Neuronal stem cell (in vitro differentiated cells): ENCODE measurements at regions not wholly inside any gene's neighbourhood (a gene's known extent, or its start where the extent isn't known, plus 50 kb on each side); places are given as distances from the start of the nearest gene placed in this dataset.

Experiments
- DNase-seq: peaks from one replicate; pipeline ENCODE4 v3.0.0-alpha.2; 2013; ENCODE audit warnings: low spot score
- H2AFZ ChIP-seq: one replicate; pipeline ENCODE4 v1.6.1; 2013; ENCODE audit warnings: mild to moderate bottlenecking, low read length, inconsistent platforms
- H2AK5ac ChIP-seq: 2 replicates; pipeline ENCODE4 v1.6.1; 2013; ENCODE audit warnings: low read depth, mild to moderate bottlenecking, inconsistent platforms, low read length, moderate library complexity, mixed read lengths
- H2BK120ac ChIP-seq: 2 replicates; pipeline ENCODE4 v1.6.1; 2013; ENCODE audit warnings: low read depth, mild to moderate bottlenecking, inconsistent platforms, low read length, moderate library complexity, mixed read lengths
- H2BK12ac ChIP-seq: one replicate; pipeline ENCODE4 v1.6.1; 2013; ENCODE audit warnings: low read length, inconsistent platforms
- H2BK15ac ChIP-seq: 2 replicates; pipeline ENCODE4 v1.6.1; 2013; ENCODE audit warnings: mild to moderate bottlenecking, low read length, inconsistent platforms, mixed read lengths
- H2BK5ac ChIP-seq: one replicate; pipeline ENCODE4 v1.6.1; 2013; ENCODE audit warnings: inconsistent platforms, mild to moderate bottlenecking, low read length, moderate library complexity
- H3K14ac ChIP-seq: one replicate; pipeline ENCODE4 v1.6.1; 2013; ENCODE audit warnings: low read length, inconsistent platforms
- H3K18ac ChIP-seq: 2 replicates; pipeline ENCODE4 v1.6.1; 2013; ENCODE audit warnings: low read length, inconsistent platforms
- H3K23ac ChIP-seq: 2 replicates; pipeline ENCODE4 v1.6.1; 2013; ENCODE audit warnings: low read depth, mild to moderate bottlenecking, mixed read lengths, low read length, inconsistent platforms; ENCODE audit not compliant: poor library complexity
- H3K27ac ChIP-seq: replicated peaks from 3 replicates; pipeline ENCODE4 v1.5.1; 2013; ENCODE audit warnings: low read length, inconsistent platforms
- H3K27me3 ChIP-seq, 3 experiments: 2 replicates each; pipeline ENCODE4 v1.6.1; 2013; ENCODE audit warnings: low read length in 3 of 3, mild to moderate bottlenecking in 2 of 3, inconsistent platforms in 1 of 3, low read depth in 1 of 3, mixed read lengths in 1 of 3, moderate library complexity in 1 of 3; ENCODE audit not compliant: control insufficient read depth in 3 of 3, insufficient read depth in 3 of 3
- H3K36me3 ChIP-seq, 2 donors: replicated peaks in 1 of 2; 2 replicates each; pipeline ENCODE4 v1.6.1; 2013; ENCODE audit warnings: low read length in 2 of 2; ENCODE audit not compliant: control insufficient read depth in 2 of 2, insufficient read depth in 2 of 2
- H3K4ac ChIP-seq: 2 replicates; pipeline ENCODE4 v1.6.1; 2013; ENCODE audit warnings: inconsistent platforms, mild to moderate bottlenecking, low read length, moderate library complexity
- H3K4me1 ChIP-seq, 2 donors: 1 replicate in 1 of 2; 2 replicates in 1 of 2; pipeline ENCODE4 v1.6.1; 2013; ENCODE audit warnings: low read length in 2 of 2, low read depth in 1 of 2; ENCODE audit not compliant: control insufficient read depth in 2 of 2, insufficient read depth in 1 of 2
- H3K4me2 ChIP-seq: one replicate; pipeline ENCODE4 v1.6.1; 2013; ENCODE audit warnings: mild to moderate bottlenecking, low read length, inconsistent platforms; ENCODE audit not compliant: insufficient read depth, poor library complexity, severe bottlenecking
- H3K4me3 ChIP-seq, 2 donors: 2 replicates each; pipeline ENCODE4 v1.5.1; 2013; ENCODE audit warnings: low read length in 2 of 2, mild to moderate bottlenecking in 2 of 2, inconsistent platforms in 1 of 2, moderate library complexity in 1 of 2
- H3K79me1 ChIP-seq: one replicate; pipeline ENCODE4 v1.6.1; 2013; ENCODE audit warnings: low read depth, mild to moderate bottlenecking, inconsistent platforms, low read length, moderate library complexity
- H3K9ac ChIP-seq: one replicate; pipeline ENCODE4 v1.6.1; 2013; ENCODE audit warnings: mild to moderate bottlenecking, low read depth, low read length, inconsistent platforms; ENCODE audit not compliant: poor library complexity
- H3K9me3 ChIP-seq, 2 donors: replicated peaks in 1 of 2; 2 replicates each; pipeline versions ENCODE3 to v1.6.1; 2013; ENCODE audit warnings: low read length in 2 of 2, mild to moderate bottlenecking in 2 of 2, inconsistent platforms in 1 of 2, low read depth in 1 of 2, mixed read lengths in 1 of 2, moderate library complexity in 1 of 2; ENCODE audit not compliant: control insufficient read depth in 2 of 2, insufficient read depth in 1 of 2
- H4K8ac ChIP-seq: one replicate; pipeline ENCODE4 v1.6.1; 2013; ENCODE audit warnings: low read depth, mild to moderate bottlenecking, inconsistent platforms, low read length, moderate library complexity
- H4K91ac ChIP-seq: one replicate; pipeline ENCODE4 v1.6.1; 2013; ENCODE audit warnings: low read length, low read depth, mild to moderate bottlenecking, inconsistent platforms; ENCODE audit not compliant: poor library complexity
- WGBS, 2 donors: extraction: QIAGEN DNeasy Blood & Tissue Kit; methylation state at CpG; one replicate each; pipeline ENCODE4 v1.1.7; 2013; ENCODE audit warnings: missing lambda C conversion rate in 2 of 2, mixed read lengths in 1 of 2; ENCODE audit not compliant: insufficient read length in 2 of 2, insufficient replicate concordance in 1 of 2; ENCODE audit errors: extremely low coverage in 2 of 2; 5-methylcytosine and 5-hydroxymethylcytosine counted together

DNA sequence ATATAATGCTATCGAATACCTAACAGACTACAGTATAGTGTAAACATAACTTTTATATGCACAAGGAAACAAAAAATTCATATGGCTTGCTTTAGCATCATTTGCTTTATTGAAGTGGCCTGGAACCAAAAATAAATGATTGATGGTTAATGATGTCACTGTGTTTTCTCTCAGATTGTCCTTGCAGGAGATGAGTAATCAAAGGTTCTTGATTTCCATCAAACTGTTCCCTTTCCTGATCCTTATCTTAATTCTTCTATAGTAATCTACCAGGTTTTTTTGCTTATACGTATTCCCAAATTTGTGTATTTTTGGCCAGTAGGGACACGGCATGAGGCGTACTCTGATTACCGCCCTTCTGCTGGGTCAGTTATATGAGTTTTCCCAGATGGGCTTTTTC lies 104.9 kb upstream of the CXCR4 start:
- no peak for DNase-seq
- Histone ChIP-seq H3K23ac (no peak overlapping the region), H3K4me3 (no peak overlapping the region), H3K4ac (no peak overlapping the region), H2AFZ (no peak overlapping the region), H2BK5ac (no peak overlapping the region), H4K91ac (no peak overlapping the region), H4K8ac (no peak overlapping the region), H3K4me1 (peaks cover 0 to 17% of the 10 kb centered on the region in 2 donors), H3K27me3 (peaks cover 0 to 3% (median 0%) of the 10 kb centered on the region in 3 experiments), H3K9me3 (no peaks in the 10 kb centered on the region), H2BK12ac (no peak overlapping the region), H3K9ac (no peak overlapping the region), H2BK120ac (no peak overlapping the region), H3K18ac (no peak overlapping the region), H3K14ac (no peak overlapping the region), H2BK15ac (no peak overlapping the region), H3K27ac (no peak overlapping the region), H2AK5ac (no peak overlapping the region), H3K36me3 (no peaks in the 10 kb centered on the region), H3K79me1 (no peaks in the 10 kb centered on the region), H3K4me2 (no peak overlapping the region)
- WGBS, 2 donors, result no CpG with 5 or more reads among the region's 5 CpGs

DNA sequence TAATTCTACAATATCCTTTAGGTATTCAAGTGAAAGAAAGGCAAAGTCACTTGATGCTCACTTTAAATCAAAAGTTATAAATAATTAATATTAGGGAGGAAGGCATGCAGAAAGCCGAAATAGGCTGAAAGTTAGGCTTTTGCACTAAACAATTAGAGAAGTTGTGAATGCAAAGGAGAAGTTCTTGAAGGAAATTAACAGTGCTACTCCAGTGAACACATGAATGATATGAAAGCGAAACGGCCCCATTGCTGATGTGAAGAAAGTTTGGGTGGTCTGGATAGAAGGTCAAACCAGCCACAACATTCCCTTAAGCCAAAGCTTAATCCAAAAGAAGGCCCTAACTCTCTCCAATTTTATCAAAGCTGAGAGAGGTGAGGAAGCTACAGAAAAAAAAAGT lies 103.1 kb upstream of the CXCR4 start:
- Histone ChIP-seq H3K4me2 (no peak overlapping the region), H2AFZ (no peak overlapping the region), H3K14ac (no peak overlapping the region), H4K91ac (no peak overlapping the region), H3K23ac (no peak overlapping the region), H3K79me1 (no peaks in the 10 kb centered on the region), H3K4me3 (no peak overlapping the region), H2BK12ac (no peak overlapping the region), H3K36me3 (no peaks in the 10 kb centered on the region), H3K4me1 (peaks cover 0 to 17% of the 10 kb centered on the region in 2 donors), H3K9me3 (no peaks in the 10 kb centered on the region), H2AK5ac (no peak overlapping the region), H3K9ac (no peak overlapping the region), H2BK5ac (no peak overlapping the region), H2BK120ac (no peak overlapping the region), H2BK15ac (no peak overlapping the region), H3K4ac (no peak overlapping the region), H3K27me3 (peaks cover 0 to 3% (median 0%) of the 10 kb centered on the region in 3 experiments), H3K27ac (no peak overlapping the region), H4K8ac (no peak overlapping the region), H3K18ac (no peak overlapping the region)
- DNase-seq, result no peak
- WGBS, 2 donors, result no CpG with 5 or more reads among the region's 3 CpGs

GRCh38 chr2:136219963-136220362 lies 102.0 kb upstream of the CXCR4 start:
- Histone ChIP-seq H2BK5ac (no peak overlapping the region), H4K91ac (no peak overlapping the region)
- no peak for DNase-seq

DNA sequence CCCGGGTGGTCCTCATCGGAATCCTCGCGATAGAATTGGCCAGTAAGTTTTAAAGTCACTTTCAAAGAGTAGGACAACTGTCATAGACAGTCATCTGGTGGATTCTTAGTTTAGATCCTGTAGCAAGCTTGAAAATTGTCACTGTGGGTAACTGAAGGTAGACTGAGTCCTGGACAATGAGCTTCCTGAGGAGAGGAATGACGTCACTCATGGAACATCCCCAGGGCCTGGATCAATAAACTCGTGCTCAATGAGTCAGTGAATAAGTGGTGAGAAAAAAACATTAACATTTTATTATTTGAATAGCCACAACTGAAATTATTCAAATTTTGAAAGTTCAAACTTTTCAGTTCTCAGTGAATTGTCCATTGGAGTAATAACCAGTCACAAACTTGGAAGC lies 101.4 kb upstream of the CXCR4 start:
- no peak overlapping the region for H3K23ac ChIP-seq
- H2BK15ac ChIP-seq, result no peak overlapping the region
- no peak overlapping the region for H2BK120ac ChIP-seq
- H3K36me3 ChIP-seq, result no peaks in the 10 kb centered on the region
- H3K4ac ChIP-seq, result no peak overlapping the region
- no peak overlapping the region for H3K27ac ChIP-seq
- H4K91ac ChIP-seq, result no peak overlapping the region
- H3K27me3 ChIP-seq, result peaks cover 0 to 3% (median 0%) of the 10 kb centered on the region in 3 experiments
- H2BK5ac ChIP-seq, result no peak overlapping the region
- H3K79me1 ChIP-seq, result no peaks in the 10 kb centered on the region
- H3K18ac ChIP-seq, result no peak overlapping the region
- no peaks in the 10 kb centered on the region for H3K9me3 ChIP-seq
- no peak overlapping the region for H3K14ac ChIP-seq
- no peak overlapping the region for H3K9ac ChIP-seq
- no peak overlapping the region for H4K8ac ChIP-seq
- DNase-seq, result no peak
- no peak overlapping the region for H3K4me3 ChIP-seq
- H3K4me2 ChIP-seq, result no peak overlapping the region
- H2AFZ ChIP-seq, result no peak overlapping the region
- peaks cover 0 to 20% of the 10 kb centered on the region in 2 donors for H3K4me1 ChIP-seq
- no CpG with 5 or more reads among the region's 6 CpGs for WGBS, 2 donors
- H2BK12ac ChIP-seq, result no peak overlapping the region
- no peak overlapping the region for H2AK5ac ChIP-seq

More at GRCh38 chr2:136219963-136220362, 102.0 kb upstream of the CXCR4 start:
- Histone ChIP-seq H3K4me3 (no peak overlapping the region), H2BK120ac (no peak overlapping the region), H2AFZ (no peak overlapping the region), H3K4me2 (no peak overlapping the region), H3K27me3 (peaks cover 0 to 3% (median 0%) of the 10 kb centered on the region in 3 experiments), H3K14ac (no peak overlapping the region), H3K4ac (no peak overlapping the region), H4K8ac (no peak overlapping the region), H3K27ac (no peak overlapping the region), H2BK15ac (no peak overlapping the region), H2AK5ac (no peak overlapping the region), H3K4me1 (peaks cover 0 to 21% of the 10 kb centered on the region in 2 donors), H3K9ac (no peak overlapping the region), H3K9me3 (no peaks in the 10 kb centered on the region), H3K18ac (no peak overlapping the region), H2BK12ac (no peak overlapping the region), H3K23ac (no peak overlapping the region), H3K79me1 (no peaks in the 10 kb centered on the region), H3K36me3 (no peaks in the 10 kb centered on the region)
- WGBS, 2 donors, result no CpG with 5 or more reads among the region's 4 CpGs
